Psoas muscle (tissue), 7 donors: ENCODE measurements at regions not wholly inside any gene's neighbourhood (a gene's known extent, or its start where the extent isn't known, plus 50 kb on each side); places are given as distances from the start of the nearest gene placed in this dataset.
A peak's percentile ranks its signal among the peaks of the same experiment; 100 is the strongest.

Source experiments
- ATAC-seq, 4 donors: fragments of 200-7000 bp; cut with Tn5 transposase; one replicate each; pipeline ENCODE4 v1.9.1; 2020; ENCODE audit warnings: moderate library complexity in 3 of 4, mild to moderate bottlenecking in 2 of 4
- DNase-seq, 2 donors: peaks; one replicate each; pipeline ENCODE4 v3.0.0-alpha.2; 2020
- H3K27ac ChIP-seq: fragments of 200-600 bp; one replicate; pipeline ENCODE4 v1.8.0; 2022
- H3K27me3 ChIP-seq, 3 donors: fragments of 200-600 bp in 1 of 3; one replicate each; pipeline versions ENCODE4 v1.6.1 to v1.8.0; 2013 to 2022; ENCODE audit warnings: low read length in 2 of 3, mild to moderate bottlenecking in 2 of 3, moderate library complexity in 1 of 3; ENCODE audit not compliant: insufficient read depth in 3 of 3
- H3K36me3 ChIP-seq, 2 donors: fragments of 200-600 bp in 1 of 2; one replicate each; pipeline versions ENCODE4 v1.6.1 to v1.8.0; 2013 to 2022; ENCODE audit warnings: low read depth in 1 of 2, mild to moderate bottlenecking in 1 of 2, moderate library complexity in 1 of 2; ENCODE audit not compliant: insufficient read depth in 1 of 2
- H3K4me1 ChIP-seq: fragments of 200-600 bp; one replicate; pipeline ENCODE4 v1.8.0; 2022
- H3K4me3 ChIP-seq: fragments of 200-600 bp; one replicate; pipeline ENCODE4 v1.8.0; 2022; ENCODE audit warnings: mild to moderate bottlenecking
- H3K9me3 ChIP-seq: fragments of 200-600 bp; one replicate; pipeline ENCODE4 v1.8.0; 2022
- CTCF ChIP-seq: fragments of 200-600 bp; IDR thresholded peaks from one replicate; pipeline ENCODE4 v1.8.0; 2022; ENCODE audit warnings: antibody characterized with exemption
- WGBS, 3 donors: extraction: QIAGEN DNeasy Blood & Tissue Kit; methylation state at CpG; one replicate each; pipeline versions ENCODE4 v1.1.6 to v1.1.7; 2013; 5-methylcytosine and 5-hydroxymethylcytosine counted together
- intact Hi-C, 2 donors: fragments of 100-400 bp; cut with DNase I; formaldehyde crosslinking; loops; one replicate each; pipeline versions ENCODE4 v1.11.0 to v1.14.2; 2022
- donor health status: healthy with polysubstance abuse.
- donor health status: DM: no; HTN: no; CAD: no; lungs with moderate emphysema.
- donor health status: Bipolar disorder and iron deficiency.
- donor health status: healthy.
- donor health status: DM: yes; HTN: yes; CAD: no.
- donor health status: DM: no; HTN: no; CAD: no.
- donor health status: DM: yes; HTN: yes; CAD: no.

- no peak overlapping the region for H3K27ac ChIP-seq
- H3K4me3 ChIP-seq = no peak overlapping the region
- intact Hi-C loops = no loop called here
- no peaks in the 10 kb centered on the region for H3K36me3 ChIP-seq
- DNase-seq (no peak), ATAC-seq (no peak)
- H3K9me3 ChIP-seq = no peaks in the 10 kb centered on the region
- no peak for TF ChIP-seq CTCF
- H3K27me3 ChIP-seq = peaks cover 0 to 7% (median 0%) of the 10 kb centered on the region in 3 donors
- no peaks in the 10 kb centered on the region for H3K4me1 ChIP-seq
- 89 to 90% (median 89%) methylated on average over 3 of the region's 3 CpGs for WGBS, 3 donors
These were observed 93.1 kb upstream of the SMNDC1 start for GRCh38 chr10:110397856-110398255.

GRCh38 chr10:110398419-110399105 is 93.8 kb upstream of the SMNDC1 start:
- no peak for TF ChIP-seq CTCF
- no peaks in the 10 kb centered on the region for H3K36me3 ChIP-seq
- peak in 1 of 2 donors; percentile 52 for DNase-seq
- H3K9me3 ChIP-seq = no peaks in the 10 kb centered on the region
- no peak overlapping the region for H3K4me3 ChIP-seq
- 62 to 63% (median 63%) methylated on average over 9 of the region's 9 CpGs for WGBS, 3 donors
- no peaks in the 10 kb centered on the region for H3K4me1 ChIP-seq
- intact Hi-C loops = no loop called here
- peaks cover 0 to under 1% (median 0%) of the 10 kb centered on the region in 3 donors for H3K27me3 ChIP-seq
- H3K27ac ChIP-seq = no peak overlapping the region
- ATAC-seq = peak in 3 of 4 donors; percentile 27 to 60 (median 60)

GRCh38 chr10:110399106-110399964 is 94.6 kb upstream of the SMNDC1 start:
- DNase-seq (no peak), ATAC-seq (no peak)
- H3K27ac ChIP-seq = no peak overlapping the region

More at GRCh38 chr10:110399106-110399964, 94.6 kb upstream of the SMNDC1 start:
- WGBS, 3 donors = 41 to 51% (median 45%) methylated on average over 9 of the region's 9 CpGs
- Histone ChIP-seq H3K27me3 (no peaks in the 10 kb centered on the region), H3K9me3 (no peaks in the 10 kb centered on the region), H3K36me3 (no peaks in the 10 kb centered on the region), H3K4me3 (no peak overlapping the region), H3K4me1 (no peaks in the 10 kb centered on the region)
- no peak for TF ChIP-seq CTCF
- intact Hi-C loops = no loop called here
